A673 (cell line): ENCODE measurements at regions not wholly inside any gene's neighbourhood (a gene's known extent, or its start where the extent isn't known, plus 50 kb on each side); places are given as distances from the start of the nearest gene placed in this dataset.

ENCODE experiments used
- CTCF ChIP-seq: fragments of 300-800, 200-600 bp; sonication (generic); conservative IDR thresholded peaks from 2 replicates; pipeline ENCODE4 v1.5.1; 2017; ENCODE audit warnings: low read depth, mild to moderate bottlenecking, antibody characterized with exemption, low read length, moderate library complexity, mixed read lengths
- EZH2 ChIP-seq: fragments of 200-600 bp; sonication (generic); IDR thresholded peaks from 2 replicates; pipeline ENCODE4 v1.6.1; 2017; ENCODE audit warnings: borderline replicate concordance, low read depth, mild to moderate bottlenecking, mixed read lengths, antibody characterized with exemption, low read length; ENCODE audit not compliant: poor library complexity, severe bottlenecking

DNA sequence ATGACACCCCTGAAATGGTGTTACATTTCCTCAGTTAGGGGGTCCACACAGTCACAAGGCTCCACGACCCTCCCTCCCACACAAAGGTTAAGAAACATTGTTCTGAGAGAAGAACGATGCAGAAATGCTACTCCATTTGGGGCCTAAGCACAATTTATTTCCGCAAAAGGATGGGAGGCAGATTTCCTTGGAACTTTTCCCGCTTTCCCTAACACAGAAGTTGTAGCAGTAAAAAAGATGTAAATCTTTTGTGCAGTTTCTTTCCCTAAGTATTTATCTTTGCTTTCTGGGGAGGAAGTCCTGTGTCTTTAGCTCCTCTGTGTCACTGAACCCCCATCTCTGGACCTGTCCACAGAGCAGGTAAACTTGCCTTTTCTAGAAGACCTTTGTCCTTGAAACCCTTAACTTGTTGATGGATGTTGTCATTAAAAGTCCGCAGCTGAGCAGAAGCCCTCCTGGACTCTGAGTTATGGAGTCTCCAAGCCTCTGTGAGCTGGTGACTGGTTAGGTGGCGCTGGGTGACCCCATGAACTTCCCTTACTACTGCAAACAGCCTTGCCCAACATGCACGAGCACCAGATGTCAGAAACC is 67.2 kb upstream of the SHISA3 start:
- no peak for TF ChIP-seq CTCF
- TF ChIP-seq EZH2 = no peak
